ENCODE measurements at regions not wholly inside any gene's neighbourhood (a gene's known extent, or its start where the extent isn't known, plus 50 kb on each side); places are given as distances from the start of the nearest gene placed in this dataset.

GRCh38 chr3:62926494-62926893, 51.3 kb upstream of the CADPS start:
- no peaks in the 10 kb centered on the region for H3K9me3 Mint-ChIP-seq (ENCODE audit: low read depth)

GRCh38 chr3:62928256-62928655, 53.0 kb upstream of the CADPS start:
- Mint-ChIP-seq H3K4me3 (ENCODE audit: unreplicated experiment) (no peak overlapping the region), H3K4me1 (ENCODE audit: low read depth) (no peaks in the 10 kb centered on the region)
- TF ChIP-seq CTCF (IDR thresholded peaks at IDR 0.05) = no peak

More at GRCh38 chr3:62926494-62926893, 51.3 kb upstream of the CADPS start:
- TF ChIP-seq CTCF (IDR thresholded peaks at IDR 0.05) = no peak
- DNase-seq (ENCODE audit: low spot score) = no peak
- Mint-ChIP-seq H3K4me1 (ENCODE audit: low read depth) (no peaks in the 10 kb centered on the region), H3K27ac (ENCODE audit: unreplicated experiment) (no peak overlapping the region), H3K36me3 (ENCODE audit: low read depth) (no peaks in the 10 kb centered on the region), H3K27me3 (ENCODE audit: low read depth) (peaks cover 6% of the 10 kb centered on the region), H3K4me3 (ENCODE audit: unreplicated experiment) (no peak overlapping the region)

GRCh38 chr3:62929771-62930170, 54.6 kb upstream of the CADPS start:
- no peaks in the 10 kb centered on the region for H3K36me3 Mint-ChIP-seq (ENCODE audit: low read depth)
- DNase-seq (ENCODE audit: low spot score) = no peak
- TF ChIP-seq CTCF (IDR thresholded peaks at IDR 0.05) = no peak
- H3K27ac Mint-ChIP-seq (ENCODE audit: unreplicated experiment) = no peak overlapping the region
- H3K4me1 Mint-ChIP-seq (ENCODE audit: low read depth) = no peaks in the 10 kb centered on the region
- no peaks in the 10 kb centered on the region for H3K9me3 Mint-ChIP-seq (ENCODE audit: low read depth)
- H3K4me3 Mint-ChIP-seq (ENCODE audit: unreplicated experiment) = no peak overlapping the region
- peaks cover 7% of the 10 kb centered on the region for H3K27me3 Mint-ChIP-seq (ENCODE audit: low read depth)

More at GRCh38 chr3:62928256-62928655, 53.0 kb upstream of the CADPS start:
- H3K9me3 Mint-ChIP-seq (ENCODE audit: low read depth) = no peaks in the 10 kb centered on the region
- H3K36me3 Mint-ChIP-seq (ENCODE audit: low read depth) = no peaks in the 10 kb centered on the region
- H3K27ac Mint-ChIP-seq (ENCODE audit: unreplicated experiment) = no peak overlapping the region
- DNase-seq (ENCODE audit: low spot score) = no peak
- H3K27me3 Mint-ChIP-seq (ENCODE audit: low read depth) = peaks cover 7% of the 10 kb centered on the region

- peaks cover 3% of the 10 kb centered on the region for H3K27me3 Mint-ChIP-seq (ENCODE audit: low read depth)
- no peak for TF ChIP-seq CTCF (IDR thresholded peaks at IDR 0.05)
- no peak overlapping the region for H3K27ac Mint-ChIP-seq (ENCODE audit: unreplicated experiment)
- H3K36me3 Mint-ChIP-seq (ENCODE audit: low read depth) = no peaks in the 10 kb centered on the region
- DNase-seq (ENCODE audit: low spot score) = no peak
- H3K4me3 Mint-ChIP-seq (ENCODE audit: unreplicated experiment) = no peak overlapping the region
- H3K9me3 Mint-ChIP-seq (ENCODE audit: low read depth) = peaks cover 12% of the 10 kb centered on the region
- peaks cover under 1% of the 10 kb centered on the region for H3K4me1 Mint-ChIP-seq (ENCODE audit: low read depth)
Measured at GRCh38 chr3:62935793-62936192, 60.6 kb upstream of the CADPS start.

GRCh38 chr3:62936626-62937254, 61.5 kb upstream of the CADPS start:
- Mint-ChIP-seq H3K9me3 (ENCODE audit: low read depth) (peaks cover 12% of the 10 kb centered on the region), H3K27me3 (ENCODE audit: low read depth) (peaks cover 3% of the 10 kb centered on the region), H3K4me1 (ENCODE audit: low read depth) (peaks cover 4% of the 10 kb centered on the region), H3K27ac (ENCODE audit: unreplicated experiment) (no peak overlapping the region), H3K36me3 (ENCODE audit: low read depth) (no peaks in the 10 kb centered on the region), H3K4me3 (ENCODE audit: unreplicated experiment) (no peak overlapping the region)
- DNase-seq (ENCODE audit: low spot score) = no peak
- TF ChIP-seq CTCF (IDR thresholded peaks at IDR 0.05) = no peak
